Fibroblast of mammary gland (primary cell): ENCODE measurements at regions not wholly inside any gene's neighbourhood (a gene's known extent, or its start where the extent isn't known, plus 50 kb on each side); places are given as distances from the start of the nearest gene placed in this dataset.
A peak's percentile ranks its signal among the peaks of the same experiment; 100 is the strongest.

Source experiments
- DNase-seq: peaks from one replicate; pipeline ENCODE4 v3.0.0-alpha.2; 2010; ENCODE audit warnings: low read depth
- H3K4me3 ChIP-seq: 2 replicates; pipeline ENCODE4 v1.5.1; 2011; ENCODE audit warnings: low read depth, mild to moderate bottlenecking, low read length, moderate library complexity; ENCODE audit not compliant: control insufficient read depth
- TF ChIP-seq, protein P1 (sequence below): conservative IDR thresholded peaks from 2 replicates; pipeline ENCODE4 v1.5.1; 2011; ENCODE audit warnings: low read depth, low read length, inconsistent platforms; ENCODE audit not compliant: control insufficient read depth, insufficient read depth

DNA sequence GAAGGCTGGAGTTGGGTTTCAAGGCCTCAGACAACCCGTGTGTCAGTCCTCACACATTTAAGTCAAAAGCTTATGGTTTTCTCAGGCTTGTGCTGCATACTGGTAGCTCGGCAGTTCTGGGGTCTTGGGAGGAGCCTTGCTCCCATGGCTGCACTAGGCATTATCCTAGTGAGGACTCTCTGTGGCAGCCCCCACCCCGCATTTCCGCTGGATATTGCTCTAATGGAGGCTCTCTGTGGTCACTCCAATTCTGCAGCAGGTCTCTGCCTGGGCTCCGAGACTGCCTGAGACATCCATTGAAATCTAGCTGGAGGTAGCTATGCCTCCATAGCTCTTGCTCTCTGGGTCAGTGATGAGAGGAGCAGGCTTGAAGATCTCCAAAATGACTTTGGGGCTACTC, 311.5 kb upstream of the PTGER4 start:
- TF ChIP-seq, protein P1, sequence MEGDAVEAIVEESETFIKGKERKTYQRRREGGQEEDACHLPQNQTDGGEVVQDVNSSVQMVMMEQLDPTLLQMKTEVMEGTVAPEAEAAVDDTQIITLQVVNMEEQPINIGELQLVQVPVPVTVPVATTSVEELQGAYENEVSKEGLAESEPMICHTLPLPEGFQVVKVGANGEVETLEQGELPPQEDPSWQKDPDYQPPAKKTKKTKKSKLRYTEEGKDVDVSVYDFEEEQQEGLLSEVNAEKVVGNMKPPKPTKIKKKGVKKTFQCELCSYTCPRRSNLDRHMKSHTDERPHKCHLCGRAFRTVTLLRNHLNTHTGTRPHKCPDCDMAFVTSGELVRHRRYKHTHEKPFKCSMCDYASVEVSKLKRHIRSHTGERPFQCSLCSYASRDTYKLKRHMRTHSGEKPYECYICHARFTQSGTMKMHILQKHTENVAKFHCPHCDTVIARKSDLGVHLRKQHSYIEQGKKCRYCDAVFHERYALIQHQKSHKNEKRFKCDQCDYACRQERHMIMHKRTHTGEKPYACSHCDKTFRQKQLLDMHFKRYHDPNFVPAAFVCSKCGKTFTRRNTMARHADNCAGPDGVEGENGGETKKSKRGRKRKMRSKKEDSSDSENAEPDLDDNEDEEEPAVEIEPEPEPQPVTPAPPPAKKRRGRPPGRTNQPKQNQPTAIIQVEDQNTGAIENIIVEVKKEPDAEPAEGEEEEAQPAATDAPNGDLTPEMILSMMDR, result no peak
- no peak for DNase-seq
- no peak overlapping the region for H3K4me3 ChIP-seq

DNA sequence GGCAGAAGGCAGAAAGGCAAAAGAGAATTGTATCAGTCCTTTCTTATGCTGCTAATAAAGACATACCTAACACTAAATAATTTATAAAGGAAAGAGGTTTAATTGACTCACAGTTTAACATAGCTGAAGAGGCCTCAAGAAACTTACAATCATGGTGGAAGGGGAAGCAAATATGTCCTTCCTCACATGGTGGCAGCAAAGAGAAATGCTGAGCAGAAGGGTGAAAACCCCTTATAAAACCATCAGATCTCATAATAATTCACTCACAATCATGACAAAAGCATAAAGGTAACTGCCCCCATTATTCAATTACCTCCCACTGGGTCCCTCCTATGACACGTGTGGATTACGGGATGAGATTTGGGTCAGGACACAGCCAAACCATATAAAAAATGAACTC, 312.5 kb upstream of the PTGER4 start:
- DNase-seq, result peak; percentile 17
- H3K4me3 ChIP-seq, result no peak overlapping the region
- TF ChIP-seq, protein P1, result peak; percentile 17

DNA sequence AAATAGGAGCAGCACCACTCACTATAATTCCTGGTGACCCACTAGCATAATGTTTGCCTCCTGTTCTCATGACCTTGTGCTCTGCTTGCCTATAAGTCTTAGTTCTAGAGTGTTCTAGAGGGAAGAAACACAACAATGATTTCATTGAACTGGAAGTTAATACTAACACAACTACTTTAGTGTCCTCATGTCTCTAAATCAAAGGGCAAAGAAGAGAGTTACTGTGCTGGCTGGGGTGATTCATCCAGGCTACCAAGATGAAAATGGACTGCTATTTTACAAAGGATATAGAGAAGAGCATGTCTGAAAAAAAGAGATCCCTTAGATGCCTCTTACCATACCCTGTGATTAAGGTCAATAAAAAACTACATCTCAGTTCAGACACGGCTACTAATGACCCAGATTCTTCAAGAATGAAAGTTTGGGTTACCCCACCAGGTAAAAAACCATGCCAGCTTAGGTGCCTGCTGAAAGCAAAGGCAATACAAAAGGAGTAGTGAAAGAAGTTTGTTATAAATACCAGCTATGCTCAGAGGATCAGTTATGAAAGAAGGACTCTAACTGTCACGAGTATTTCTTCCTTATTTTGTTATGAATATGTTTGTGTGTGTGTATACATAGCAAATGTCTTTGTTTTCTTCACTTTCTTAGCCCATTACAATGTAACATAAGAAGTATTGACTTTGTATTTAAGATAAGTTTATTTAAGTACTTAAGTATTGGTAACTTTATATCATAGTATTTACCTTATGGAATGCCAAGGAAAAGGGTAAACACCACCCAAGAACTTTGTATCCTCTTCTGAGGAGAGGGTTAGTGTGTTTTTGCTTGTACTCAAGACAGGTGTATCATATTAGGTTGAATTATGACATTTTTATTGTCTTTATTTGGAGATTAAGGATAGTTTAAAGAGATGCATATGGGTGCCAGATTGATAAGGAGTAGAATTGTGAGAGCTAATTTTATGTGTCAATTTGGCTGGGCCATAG, 314.1 kb upstream of the PTGER4 start:
- TF ChIP-seq, protein P1, result no peak
- no peak for DNase-seq
- no peak overlapping the region for H3K4me3 ChIP-seq

DNA sequence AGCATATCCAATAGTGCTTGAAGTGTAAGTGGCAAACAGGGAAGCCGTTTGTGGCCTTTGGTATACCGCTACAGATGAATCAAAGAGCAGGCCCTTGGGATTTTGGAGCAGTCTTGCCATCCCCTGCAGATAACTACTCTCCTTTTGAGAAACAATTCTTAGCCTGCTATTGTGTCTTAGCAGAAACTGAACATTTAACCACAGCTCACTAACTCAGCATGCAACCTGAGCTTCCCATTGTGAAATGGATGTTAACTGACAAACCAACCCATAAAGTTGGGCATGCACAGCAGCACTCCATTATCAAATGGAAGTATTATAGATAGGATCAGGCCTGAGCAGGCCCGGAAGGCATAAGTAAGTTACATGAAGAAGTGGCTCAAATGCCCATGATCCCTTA, 315.3 kb upstream of the PTGER4 start:
- DNase-seq, result no peak
- TF ChIP-seq, protein P1, result no peak
- no peak overlapping the region for H3K4me3 ChIP-seq

DNA sequence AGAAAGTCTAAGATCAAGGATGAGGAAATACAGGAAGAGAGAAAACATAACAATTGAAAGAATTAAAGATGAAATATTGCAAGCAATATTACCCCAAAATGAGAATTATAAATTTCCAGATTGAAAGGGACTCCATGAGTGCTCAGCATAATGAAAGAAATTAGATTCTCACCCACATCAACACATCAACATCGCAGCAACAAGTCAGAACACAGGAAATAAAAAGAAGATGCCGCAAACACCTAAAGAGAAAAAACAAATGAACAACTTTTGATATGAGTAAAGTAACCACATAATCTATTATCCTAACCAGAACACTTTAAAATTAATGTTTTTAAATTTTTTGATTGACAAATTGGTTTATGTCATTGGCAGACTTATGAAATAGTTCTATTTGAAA, 318.3 kb upstream of the PTGER4 start:
- H3K4me3 ChIP-seq, result no peak overlapping the region
- no peak for DNase-seq
- TF ChIP-seq, protein P1, result no peak

DNA sequence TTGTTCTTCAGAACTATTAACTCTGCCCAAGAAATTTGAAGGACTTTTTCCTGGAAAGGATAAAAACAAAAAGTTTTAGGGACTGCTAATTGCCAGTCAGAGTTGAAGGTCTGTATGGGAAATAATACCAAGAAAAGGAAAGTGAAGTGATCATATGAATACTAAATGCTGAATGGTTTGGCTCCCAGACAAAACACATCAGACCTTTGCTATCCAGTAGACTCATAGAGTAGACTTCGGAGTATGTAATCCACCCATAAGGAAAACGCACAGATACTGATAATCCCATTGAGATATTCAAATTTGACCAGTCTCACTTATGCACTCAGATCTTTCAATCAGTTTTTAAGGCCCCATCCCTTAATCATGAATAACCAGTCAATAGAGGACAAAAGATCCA, 319.0 kb upstream of the PTGER4 start:
- peak; percentile 11 for DNase-seq
- TF ChIP-seq, protein P1, result no peak
- H3K4me3 ChIP-seq, result no peak overlapping the region
